WTC11 (cell line): ENCODE measurements at regions not wholly inside any gene's neighbourhood (a gene's known extent, or its start where the extent isn't known, plus 50 kb on each side); places are given as distances from the start of the nearest gene placed in this dataset.

Source experiments
- ATAC-seq: fragments of 200-7000 bp; cut with Tn5 transposase; 2 replicates; pipeline ENCODE4 v1.10.0; 2021; ENCODE audit warnings: mild to moderate bottlenecking, moderate library complexity
- CTCF ChIA-PET: fragments of 300-600 bp; sonication (Branson Sonifier 250); formaldehyde crosslinking; loops from one replicate; lab custom pipeline; 2021; ENCODE audit warnings: antibody characterized with exemption; lab: Charles Lee
- POLR2A ChIA-PET: fragments of 350-600 bp; sonication (Branson Sonifier 250); formaldehyde crosslinking; loops from one replicate; lab custom pipeline; 2021; ENCODE audit warnings: antibody characterized with exemption; lab: Charles Lee
- DNase-seq: peaks from one replicate; pipeline ENCODE4 v3.0.0; 2021; ENCODE audit warnings: low spot score
- H3K27ac Mint-ChIP-seq: 2 replicates; pipeline ENCODE4 v1.8.0; 2021; ENCODE audit warnings: mixed read lengths
- H3K27me3 Mint-ChIP-seq: 2 replicates; pipeline ENCODE4 v1.8.0; 2021; ENCODE audit warnings: low read depth, mild to moderate bottlenecking, moderate library complexity, mixed read lengths
- H3K36me3 Mint-ChIP-seq: 2 replicates; pipeline ENCODE4 v1.8.0; 2021; ENCODE audit warnings: mixed read lengths
- H3K4me1 Mint-ChIP-seq: 2 replicates; pipeline ENCODE4 v1.8.0; 2022; ENCODE audit warnings: mixed read lengths
- H3K4me3 Mint-ChIP-seq: 2 replicates; pipeline ENCODE4 v1.8.0; 2021; ENCODE audit warnings: mild to moderate bottlenecking, moderate library complexity, mixed read lengths
- H3K9me3 Mint-ChIP-seq: 2 replicates; pipeline ENCODE4 v1.8.0; 2021; ENCODE audit warnings: mixed read lengths
- CBFB ChIP-seq: sonication (generic); formaldehyde crosslinking; IDR thresholded peaks from 2 replicates; pipeline ENCODE4 v1.8.1; 2022; ENCODE audit warnings: mild to moderate bottlenecking, low read depth, missing genetic modification reagents
- EMX1 ChIP-seq: fragments of 250-450 bp; sonication (Bioruptor Pico); IDR thresholded peaks from 2 replicates; pipeline ENCODE4 v1.8.0; 2021; ENCODE audit warnings: mild to moderate bottlenecking
- ETV6 ChIP-seq: sonication (generic); formaldehyde crosslinking; IDR thresholded peaks from 2 replicates; pipeline ENCODE4 v1.8.1; 2022; ENCODE audit warnings: mild to moderate bottlenecking, missing genetic modification reagents
- GABPB1 ChIP-seq: sonication (generic); formaldehyde crosslinking; IDR thresholded peaks from 2 replicates; pipeline ENCODE4 v1.8.1; 2023; ENCODE audit warnings: mild to moderate bottlenecking, missing genetic modification reagents
- JAZF1 ChIP-seq: fragments of 250-450 bp; sonication (Bioruptor Pico); IDR thresholded peaks from 2 replicates; pipeline ENCODE4 v1.9.0; 2021; ENCODE audit warnings: moderate library complexity, mild to moderate bottlenecking, inconsistent platforms
- JUN ChIP-seq: sonication (generic); formaldehyde crosslinking; IDR thresholded peaks from 2 replicates; pipeline ENCODE4 v1.8.0; 2023; ENCODE audit warnings: mild to moderate bottlenecking, missing genetic modification reagents
- NFE2L1 ChIP-seq: sonication (generic); formaldehyde crosslinking; IDR thresholded peaks from 2 replicates; pipeline ENCODE4 v1.8.1; 2023; ENCODE audit warnings: missing genetic modification reagents
- NR1H2 ChIP-seq: sonication (generic); formaldehyde crosslinking; IDR thresholded peaks from 2 replicates; pipeline ENCODE4 v1.9.0; 2021; ENCODE audit warnings: mild to moderate bottlenecking, moderate library complexity, missing genetic modification reagents
- PRDM15 ChIP-seq: sonication (generic); formaldehyde crosslinking; IDR thresholded peaks from 2 replicates; pipeline ENCODE4 v1.8.0; 2022; ENCODE audit warnings: missing genetic modification reagents
- RELA ChIP-seq: sonication (generic); formaldehyde crosslinking; IDR thresholded peaks from 2 replicates; pipeline ENCODE4 v1.8.1; 2022; ENCODE audit warnings: missing genetic modification reagents, mild to moderate bottlenecking, borderline replicate concordance
- RORB ChIP-seq: fragments of 250-450 bp; sonication (Bioruptor Pico); IDR thresholded peaks from 2 replicates; pipeline ENCODE4 v1.9.0; 2021; ENCODE audit warnings: mild to moderate bottlenecking
- SP1 ChIP-seq: sonication (generic); formaldehyde crosslinking; conservative IDR thresholded peaks from 2 replicates; pipeline ENCODE4 v1.8.1; 2022; ENCODE audit warnings: missing genetic modification reagents
- TEAD4 ChIP-seq: sonication (generic); formaldehyde crosslinking; IDR thresholded peaks from 2 replicates; pipeline ENCODE4 v1.8.0; 2022; ENCODE audit warnings: mild to moderate bottlenecking, missing genetic modification reagents
- ZBTB43 ChIP-seq: sonication (generic); formaldehyde crosslinking; IDR thresholded peaks from 2 replicates; pipeline ENCODE4 v1.8.1; 2023; ENCODE audit warnings: mild to moderate bottlenecking, missing genetic modification reagents
- ZNF263 ChIP-seq: sonication (generic); formaldehyde crosslinking; IDR thresholded peaks from 2 replicates; pipeline ENCODE4 v1.8.1; 2022; ENCODE audit warnings: low read depth, mild to moderate bottlenecking, moderate library complexity, missing genetic modification reagents
- ZNF281 ChIP-seq: sonication (generic); formaldehyde crosslinking; IDR thresholded peaks from 2 replicates; pipeline ENCODE4 v1.8.0; 2023; ENCODE audit warnings: mild to moderate bottlenecking, missing genetic modification reagents
- ZNF317 ChIP-seq: sonication (generic); formaldehyde crosslinking; IDR thresholded peaks from 2 replicates; pipeline ENCODE4 v1.8.1; 2023; ENCODE audit warnings: low read depth, mild to moderate bottlenecking, moderate library complexity, missing genetic modification reagents, borderline replicate concordance
- ZNF425 ChIP-seq: fragments of 250-450 bp; sonication (Bioruptor Pico); conservative IDR thresholded peaks from 2 replicates; pipeline ENCODE4 v1.9.0; 2021; ENCODE audit warnings: mild to moderate bottlenecking
- TF ChIP-seq, protein P1 (sequence below): sonication (generic); formaldehyde crosslinking; IDR thresholded peaks from 2 replicates; pipeline ENCODE4 v1.8.1; 2022; ENCODE audit warnings: missing genetic modification reagents, borderline replicate concordance
- TF ChIP-seq, protein P2 (sequence below): sonication (generic); formaldehyde crosslinking; IDR thresholded peaks from 2 replicates; pipeline ENCODE4 v1.8.0; 2022; ENCODE audit warnings: mild to moderate bottlenecking, missing genetic modification reagents
- TF ChIP-seq, protein P3 (sequence below): fragments of 250-450 bp; sonication (Bioruptor Pico); IDR thresholded peaks from 2 replicates; pipeline ENCODE4 v2.1.2; 2022; ENCODE audit warnings: mild to moderate bottlenecking, moderate library complexity

- TF ChIP-seq PRDM15 (CRISPR knock-in tag), result no peak
Observed at GRCh38 chr1:221415651-221416050, 326.2 kb downstream of the DUSP10 start (continued).

- POLR2A ChIA-PET, result no interaction called here
Observed at GRCh38 chr1:221416142-221416541, 325.7 kb downstream of the DUSP10 start.

DNA sequence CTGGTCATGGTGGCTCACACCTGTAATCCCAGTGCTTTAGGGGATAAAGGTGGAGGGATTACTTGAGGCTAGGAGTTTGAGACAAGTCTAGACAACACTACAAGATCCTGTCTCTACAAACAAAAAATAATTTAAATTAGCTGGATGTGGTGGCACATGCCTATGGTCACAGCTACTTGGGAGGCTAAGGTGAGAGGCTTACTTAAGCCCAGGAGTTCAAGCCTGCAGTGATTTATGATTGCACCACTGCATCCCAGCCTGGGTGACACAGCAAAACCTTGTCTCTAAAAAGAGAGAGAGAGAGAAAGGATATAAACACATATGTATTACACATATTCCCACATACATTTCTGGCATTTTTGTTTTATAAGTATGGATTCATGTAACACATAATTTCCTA lies 325.2 kb downstream of the DUSP10 start:
- Mint-ChIP-seq H3K4me3 (no peak overlapping the region), H3K4me1 (peaks cover 8% of the 10 kb centered on the region), H3K27ac (no peak overlapping the region), H3K27me3 (no peaks in the 10 kb centered on the region), H3K36me3 (no peaks in the 10 kb centered on the region), H3K9me3 (0 out of 2 replicates have a peak, but pooled peaks cover 1% of the 10 kb centered on the region)
- ChIA-PET CTCF (interaction anchor here (1.2 kb wide), 1 partner anchor 153 kb away, joined by 3 read pairs; no protein-coding TSS in a partner anchor), POLR2A (no interaction called here)
- ATAC-seq, result no peak
- no peak for DNase-seq
- TF ChIP-seq ZBTB43 (no peak), ZNF425 (no peak), JAZF1 (CRISPR knock-in tag) (no peak), ETV6 (CRISPR knock-in tag) (no peak), ZNF317 (CRISPR knock-in tag) (no peak), GABPB1 (CRISPR knock-in tag) (no peak), ZNF263 (no peak)
- TF ChIP-seq, protein P1, sequence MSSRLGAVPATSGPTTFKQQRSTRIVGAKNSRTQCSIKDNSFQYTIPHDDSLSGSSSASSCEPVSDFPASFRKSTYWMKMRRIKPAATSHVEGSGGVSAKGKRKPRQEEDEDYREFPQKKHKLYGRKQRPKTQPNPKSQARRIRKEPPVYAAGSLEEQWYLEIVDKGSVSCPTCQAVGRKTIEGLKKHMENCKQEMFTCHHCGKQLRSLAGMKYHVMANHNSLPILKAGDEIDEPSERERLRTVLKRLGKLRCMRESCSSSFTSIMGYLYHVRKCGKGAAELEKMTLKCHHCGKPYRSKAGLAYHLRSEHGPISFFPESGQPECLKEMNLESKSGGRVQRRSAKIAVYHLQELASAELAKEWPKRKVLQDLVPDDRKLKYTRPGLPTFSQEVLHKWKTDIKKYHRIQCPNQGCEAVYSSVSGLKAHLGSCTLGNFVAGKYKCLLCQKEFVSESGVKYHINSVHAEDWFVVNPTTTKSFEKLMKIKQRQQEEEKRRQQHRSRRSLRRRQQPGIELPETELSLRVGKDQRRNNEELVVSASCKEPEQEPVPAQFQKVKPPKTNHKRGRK (CRISPR knock-in tag), result no peak

More at GRCh38 chr1:221416142-221416541, 325.7 kb downstream of the DUSP10 start:
- DNase-seq (no peak), ATAC-seq (no peak)
- H3K9me3 Mint-ChIP-seq, result 0 out of 2 replicates have a peak, but pooled peaks cover 3% of the 10 kb centered on the region
- no peak overlapping the region for H3K4me3 Mint-ChIP-seq
- TF ChIP-seq, protein P2, sequence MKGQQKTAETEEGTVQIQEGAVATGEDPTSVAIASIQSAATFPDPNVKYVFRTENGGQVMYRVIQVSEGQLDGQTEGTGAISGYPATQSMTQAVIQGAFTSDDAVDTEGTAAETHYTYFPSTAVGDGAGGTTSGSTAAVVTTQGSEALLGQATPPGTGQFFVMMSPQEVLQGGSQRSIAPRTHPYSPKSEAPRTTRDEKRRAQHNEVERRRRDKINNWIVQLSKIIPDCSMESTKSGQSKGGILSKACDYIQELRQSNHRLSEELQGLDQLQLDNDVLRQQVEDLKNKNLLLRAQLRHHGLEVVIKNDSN (CRISPR knock-in tag), result no peak
- TF ChIP-seq TEAD4 (CRISPR knock-in tag), result no peak
- TF ChIP-seq SP1, result no peak
- TF ChIP-seq ZNF281 (CRISPR knock-in tag), result no peak
- TF ChIP-seq NFE2L1, result no peak
- no peak for TF ChIP-seq RORB (CRISPR knock-in tag)
- no peak for TF ChIP-seq EMX1 (CRISPR knock-in tag)
- no peak for TF ChIP-seq JUN (CRISPR knock-in tag)
- TF ChIP-seq, protein P3, sequence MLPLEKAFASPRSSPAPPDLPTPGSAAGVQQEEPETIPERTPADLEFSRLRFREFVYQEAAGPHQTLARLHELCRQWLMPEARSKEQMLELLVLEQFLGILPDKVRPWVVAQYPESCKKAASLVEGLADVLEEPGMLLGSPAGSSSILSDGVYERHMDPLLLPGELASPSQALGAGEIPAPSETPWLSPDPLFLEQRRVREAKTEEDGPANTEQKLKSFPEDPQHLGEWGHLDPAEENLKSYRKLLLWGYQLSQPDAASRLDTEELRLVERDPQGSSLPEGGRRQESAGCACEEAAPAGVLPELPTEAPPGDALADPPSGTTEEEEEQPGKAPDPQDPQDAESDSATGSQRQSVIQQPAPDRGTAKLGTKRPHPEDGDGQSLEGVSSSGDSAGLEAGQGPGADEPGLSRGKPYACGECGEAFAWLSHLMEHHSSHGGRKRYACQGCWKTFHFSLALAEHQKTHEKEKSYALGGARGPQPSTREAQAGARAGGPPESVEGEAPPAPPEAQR (CRISPR knock-in tag), result no peak
- TF ChIP-seq CBFB (CRISPR knock-in tag), result no peak
- TF ChIP-seq ETV6 (CRISPR knock-in tag), result no peak
- no peak for TF ChIP-seq NR1H2 (CRISPR knock-in tag)
- TF ChIP-seq RELA (CRISPR knock-in tag), result no peak
- H3K27me3 Mint-ChIP-seq, result no peaks in the 10 kb centered on the region
- H3K36me3 Mint-ChIP-seq, result no peaks in the 10 kb centered on the region
- no peak overlapping the region for H3K27ac Mint-ChIP-seq
- CTCF ChIA-PET, result interaction anchor here (1.2 kb wide), 1 partner anchor 152 kb away, joined by 3 read pairs; no protein-coding TSS in a partner anchor
- peaks cover 8% of the 10 kb centered on the region for H3K4me1 Mint-ChIP-seq
